Hepatocyte (in vitro differentiated cells): ENCODE measurements at regions not wholly inside any gene's neighbourhood (a gene's known extent, or its start where the extent isn't known, plus 50 kb on each side); places are given as distances from the start of the nearest gene placed in this dataset.

Source experiments
- CTCF ChIP-seq: fragments of 200-600 bp; sonication (generic); IDR thresholded peaks from 2 replicates; pipeline ENCODE4 v1.5.1; 2016; ENCODE audit warnings: antibody characterized with exemption, mild to moderate bottlenecking; ENCODE audit not compliant: poor library complexity
- EZH2 ChIP-seq: fragments of 200-600 bp; sonication (generic); IDR thresholded peaks from 2 replicates; pipeline ENCODE4 v1.6.1; 2016; ENCODE audit warnings: antibody characterized with exemption, mild to moderate bottlenecking, borderline replicate concordance
- EZH2phosphoT487 ChIP-seq: fragments of 200-600 bp; sonication (generic); IDR thresholded peaks from one replicate; pipeline ENCODE4 v1.6.1; 2018; ENCODE audit warnings: antibody characterized with exemption, mild to moderate bottlenecking, low read depth, moderate library complexity; ENCODE audit not compliant: unreplicated experiment, severe bottlenecking

DNA sequence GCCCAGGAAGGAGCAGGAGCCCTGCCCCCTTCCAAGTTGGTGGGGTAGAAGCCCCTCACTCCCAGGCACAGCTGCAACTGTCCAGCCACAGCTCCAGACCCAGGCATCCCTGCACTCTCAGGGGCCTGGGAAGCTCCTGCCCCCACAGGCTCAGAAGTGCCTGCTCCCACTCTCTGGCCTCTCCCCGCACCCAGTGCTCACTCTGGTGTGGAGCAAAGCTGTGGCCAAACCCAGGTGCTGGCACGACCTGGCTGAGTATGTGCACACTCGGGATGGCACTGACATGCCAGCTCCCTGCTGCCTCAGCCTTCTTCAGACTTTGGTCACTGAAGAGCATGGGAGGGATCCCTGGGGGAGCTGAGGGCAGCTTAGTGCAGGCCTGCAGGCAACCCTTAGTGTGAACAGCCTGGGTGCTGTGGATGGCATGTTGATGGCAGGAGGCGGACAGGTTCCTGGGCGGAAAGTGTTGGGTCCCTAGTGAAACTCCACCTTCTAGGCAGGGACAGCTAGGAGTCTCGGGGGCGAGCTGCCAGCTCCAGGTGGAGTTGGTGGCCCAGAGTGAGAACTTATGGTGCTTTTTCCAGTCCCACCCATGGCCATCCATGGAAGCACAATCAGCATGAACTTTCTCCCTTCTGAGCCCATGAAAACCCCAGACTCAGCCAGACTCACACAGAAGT is 489.2 kb upstream of the ROBO2 start:
- TF ChIP-seq EZH2phosphoT487 (no peak), EZH2 (no peak), CTCF (no peak)
